ENCODE measurements at regions not wholly inside any gene's neighbourhood (a gene's known extent, or its start where the extent isn't known, plus 50 kb on each side); places are given as distances from the start of the nearest gene placed in this dataset.

- no peak for DNase-seq
These were observed 54.3 kb upstream of the IKBKE start for GRCh38 chr1:206415942-206416341.

GRCh38 chr1:206417774-206418614, 52.3 kb upstream of the IKBKE start:
- no peak for DNase-seq

- no peak for DNase-seq
These were observed 51.0 kb upstream of the IKBKE start for GRCh38 chr1:206419250-206419649.

DNA sequence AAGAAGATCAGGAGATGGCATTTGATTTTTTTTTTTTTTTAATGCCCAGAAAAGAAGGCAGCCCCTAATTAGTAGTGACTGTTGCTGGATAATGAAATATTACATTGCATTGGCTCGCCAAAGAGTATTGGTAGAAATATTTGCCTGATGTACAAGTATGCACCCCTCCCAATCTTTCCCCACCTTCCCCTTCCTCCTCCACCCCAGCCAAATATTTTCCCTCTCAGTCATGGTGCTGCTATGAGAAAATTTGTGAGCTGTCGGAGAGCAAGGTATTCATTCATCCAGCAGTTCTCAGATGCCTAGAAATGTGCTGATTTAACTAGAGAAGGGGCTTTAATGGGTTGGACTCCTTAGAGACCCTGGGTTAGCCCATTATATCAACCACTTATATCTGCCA, 50.5 kb upstream of the IKBKE start:
- no peak for DNase-seq

DNA sequence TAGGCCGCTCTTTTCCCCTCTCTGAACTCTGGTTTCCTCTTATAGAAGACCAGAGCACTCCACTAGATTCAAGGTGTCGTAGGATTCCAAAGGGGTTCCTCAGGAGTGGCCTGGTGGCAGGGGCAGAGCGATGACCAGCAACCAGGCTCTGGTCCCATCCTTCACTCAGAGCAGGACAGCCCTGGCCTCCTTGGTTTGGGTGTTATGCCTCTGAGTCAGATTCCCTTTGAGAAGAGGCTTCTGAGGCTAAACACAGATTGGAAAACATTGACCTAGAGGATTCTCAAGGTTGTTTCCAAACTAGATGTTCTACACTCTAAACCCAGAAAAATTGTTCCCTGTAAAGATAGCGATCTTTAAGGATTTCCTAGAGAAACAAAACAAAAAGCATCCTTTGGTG, 49.8 kb upstream of the IKBKE start:
- no peak for DNase-seq
